Suprapubic skin (tissue), 4 donors: ENCODE measurements at regions not wholly inside any gene's neighbourhood (a gene's known extent, or its start where the extent isn't known, plus 50 kb on each side); places are given as distances from the start of the nearest gene placed in this dataset.

Experiments used
- CTCF ChIP-seq, 2 donors: fragments of 200-600 bp in 1 of 2; fragments of 450-650 bp in 1 of 2; sonication (generic) in 1 of 2; IDR thresholded peaks; one replicate each; pipeline ENCODE4 v1.5.1; 2016 to 2019; ENCODE audit warnings: antibody characterized with exemption in 2 of 2, mild to moderate bottlenecking in 1 of 2, moderate library complexity in 1 of 2
- POLR2A ChIP-seq, 2 donors: fragments of 450-650 bp; IDR thresholded peaks; one replicate each; pipeline ENCODE4 v1.6.1; 2017; ENCODE audit warnings: antibody characterized with exemption in 2 of 2, mild to moderate bottlenecking in 2 of 2, moderate library complexity in 2 of 2
- POLR2AphosphoS5 ChIP-seq, 3 donors: sonication (generic); formaldehyde crosslinking; IDR thresholded peaks; one replicate each; pipeline ENCODE4 v1.6.1; 2017; ENCODE audit warnings: antibody characterized with exemption in 3 of 3

- no peak for TF ChIP-seq CTCF (IDR thresholded peaks at IDR 0.05)
- no peak for TF ChIP-seq POLR2A (IDR thresholded peaks at IDR 0.05)
- no peak for TF ChIP-seq POLR2AphosphoS5 (IDR thresholded peaks at IDR 0.05)
These were observed 324.8 kb upstream of the FOLH1 start for GRCh38 chr11:49533204-49533603.
